Stimulated activated CD4-positive, alpha-beta T cell treated with anti-CD3 and anti-CD28 coated beads, Interleukin-4, amount 100 ng/mL, for 1 hour (primary cell): ENCODE measurements at regions not wholly inside any gene's neighbourhood (a gene's known extent, or its start where the extent isn't known, plus 50 kb on each side); places are given as distances from the start of the nearest gene placed in this dataset.

Experiments used
- DNase-seq: peaks from one replicate; pipeline ENCODE4 v3.0.0-alpha.2; 2020

GRCh38 chr9:134228649-134229048 lies 64.3 kb upstream of the RNU6ATAC start:
- DNase-seq, result no peak

- no peak for DNase-seq
Measured at GRCh38 chr9:134229466-134230091, 65.2 kb upstream of the RNU6ATAC start.

- no peak for DNase-seq
Measured at GRCh38 chr9:134230092-134230941, 66.0 kb upstream of the RNU6ATAC start.

- DNase-seq, result no peak
Measured at GRCh38 chr9:134230942-134231325, 66.6 kb upstream of the RNU6ATAC start.

GRCh38 chr9:134231330-134231745 lies 67.0 kb upstream of the RNU6ATAC start:
- DNase-seq, result no peak

- DNase-seq, result no peak
Measured at GRCh38 chr9:134231767-134232166, 67.4 kb upstream of the RNU6ATAC start.

- no peak for DNase-seq
Measured at GRCh38 chr9:134233022-134233421, 68.7 kb upstream of the RNU6ATAC start.

- DNase-seq, result no peak
Measured at GRCh38 chr9:134234001-134234660, 69.8 kb upstream of the RNU6ATAC start.

GRCh38 chr9:134234687-134235359 lies 70.5 kb upstream of the RNU6ATAC start:
- DNase-seq, result no peak

GRCh38 chr9:134235366-134235765 lies 71.0 kb upstream of the RNU6ATAC start:
- DNase-seq, result no peak

- DNase-seq, result no peak
Measured at GRCh38 chr9:134236001-134236421, 71.6 kb upstream of the RNU6ATAC start.

- no peak for DNase-seq
Measured at GRCh38 chr9:134236935-134237629, 72.7 kb upstream of the RNU6ATAC start.

GRCh38 chr9:134237630-134238265 lies 73.4 kb upstream of the RNU6ATAC start:
- no peak for DNase-seq

- no peak for DNase-seq
Measured at GRCh38 chr9:134239130-134239903, 75.0 kb upstream of the RNU6ATAC start.

- no peak for DNase-seq
Measured at GRCh38 chr9:134239939-134240338, 75.6 kb upstream of the RNU6ATAC start.

GRCh38 chr9:134240361-134240760 lies 76.0 kb upstream of the RNU6ATAC start:
- no peak for DNase-seq

- no peak for DNase-seq
Measured at GRCh38 chr9:134242706-134243105, 78.3 kb upstream of the RNU6ATAC start.

GRCh38 chr9:134243778-134244467 lies 79.6 kb upstream of the RNU6ATAC start:
- DNase-seq, result peak; percentile 21

- no peak for DNase-seq
Measured at GRCh38 chr9:134245179-134245578, 80.8 kb upstream of the RNU6ATAC start.

GRCh38 chr9:134247918-134248631 lies 78.2 kb upstream of the RXRA start:
- DNase-seq, result no peak
